GM12892 (cell line): ENCODE measurements at regions not wholly inside any gene's neighbourhood (a gene's known extent, or its start where the extent isn't known, plus 50 kb on each side); places are given as distances from the start of the nearest gene placed in this dataset.

Source experiments
- POLR2A ChIP-seq: IDR thresholded peaks from 2 replicates; pipeline ENCODE4 v1.6.1; 2011; ENCODE audit warnings: low read depth, low read length, control low read depth
- POLR2AphosphoS5 ChIP-seq: IDR thresholded peaks from 2 replicates; pipeline ENCODE4 v1.6.1; 2011; ENCODE audit warnings: low read depth, low read length, control low read depth
- TAF1 ChIP-seq: IDR thresholded peaks from 2 replicates; pipeline ENCODE4 v1.6.1; 2011; ENCODE audit warnings: low read depth, mild to moderate bottlenecking, control low read depth, low read length, borderline replicate concordance

DNA sequence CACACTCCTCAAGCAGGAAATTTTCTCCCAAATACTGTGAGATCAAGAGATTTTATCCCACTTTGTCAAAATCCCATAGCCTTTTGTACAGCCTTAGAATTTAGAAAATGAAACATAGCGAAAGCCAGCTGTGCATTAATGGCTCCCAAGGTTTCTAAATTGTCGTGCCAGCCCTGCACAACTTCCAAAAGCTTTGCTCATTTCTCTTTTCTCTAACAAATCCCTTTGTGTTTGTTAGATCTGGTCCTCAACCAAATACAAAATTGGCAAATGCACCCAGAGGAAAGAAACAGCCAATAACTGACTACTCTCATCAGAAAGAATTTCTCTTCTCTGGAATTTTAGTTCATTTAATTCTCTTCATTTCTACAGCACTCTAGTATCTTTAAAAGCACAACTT is 361.1 kb downstream of the INSIG2 start:
- TF ChIP-seq POLR2AphosphoS5 (no peak), TAF1 (no peak), POLR2A (no peak)
